HUES6 (cell line): ENCODE measurements at regions not wholly inside any gene's neighbourhood (a gene's known extent, or its start where the extent isn't known, plus 50 kb on each side); places are given as distances from the start of the nearest gene placed in this dataset.

ENCODE experiments used
- H3K27ac ChIP-seq: 2 replicates; pipeline ENCODE4 v1.7.0; 2013; ENCODE audit warnings: low read depth, mild to moderate bottlenecking, low read length, inconsistent platforms
- H3K27me3 ChIP-seq: 2 replicates; pipeline ENCODE4 v1.6.1; 2013; ENCODE audit warnings: low read length; ENCODE audit not compliant: control insufficient read depth, insufficient read depth
- H3K36me3 ChIP-seq: 2 replicates; pipeline ENCODE4 v1.6.1; 2013; ENCODE audit warnings: low read length; ENCODE audit not compliant: control insufficient read depth, insufficient read depth
- H3K4me1 ChIP-seq: 2 replicates; pipeline ENCODE4 v1.6.1; 2013; ENCODE audit warnings: low read length; ENCODE audit not compliant: control insufficient read depth, insufficient read depth
- H3K4me3 ChIP-seq: 2 replicates; pipeline ENCODE4 v1.5.1; 2013; ENCODE audit warnings: low read depth, low read length
- H3K9ac ChIP-seq: one replicate; pipeline ENCODE4 v1.6.1; 2013; ENCODE audit warnings: mild to moderate bottlenecking, low read length
- H3K9me3 ChIP-seq: 2 replicates; pipeline ENCODE4 v1.6.1; 2013; ENCODE audit warnings: low read depth, low read length; ENCODE audit not compliant: control insufficient read depth, insufficient read depth

GRCh38 chr5:124644138-124644537 is 102.3 kb downstream of the ZNF608 start:
- H3K27me3 ChIP-seq, result no peaks in the 10 kb centered on the region
- peaks cover 64% of the 10 kb centered on the region for H3K36me3 ChIP-seq
- no peak overlapping the region for H3K27ac ChIP-seq
- no peak overlapping the region for H3K9ac ChIP-seq
- no peak overlapping the region for H3K4me3 ChIP-seq
- no peaks in the 10 kb centered on the region for H3K9me3 ChIP-seq
- peaks cover 62% of the 10 kb centered on the region for H3K4me1 ChIP-seq

GRCh38 chr5:124643336-124643735 is 103.1 kb downstream of the ZNF608 start:
- no peak overlapping the region for H3K9ac ChIP-seq
- no peak overlapping the region for H3K4me3 ChIP-seq
- no peak overlapping the region for H3K27ac ChIP-seq
- peaks cover 57% of the 10 kb centered on the region for H3K36me3 ChIP-seq
- H3K9me3 ChIP-seq, result no peaks in the 10 kb centered on the region
- H3K27me3 ChIP-seq, result no peaks in the 10 kb centered on the region
- H3K4me1 ChIP-seq, result peaks cover 60% of the 10 kb centered on the region

GRCh38 chr5:124642151-124642550 is 104.3 kb downstream of the ZNF608 start:
- H3K36me3 ChIP-seq, result peaks cover 53% of the 10 kb centered on the region

GRCh38 chr5:124641154-124641792 is 105.2 kb downstream of the ZNF608 start:
- Histone ChIP-seq H3K4me1 (peaks cover 61% of the 10 kb centered on the region), H3K9me3 (no peaks in the 10 kb centered on the region), H3K36me3 (peaks cover 48% of the 10 kb centered on the region), H3K27me3 (no peaks in the 10 kb centered on the region), H3K9ac (no peak overlapping the region), H3K4me3 (no peak overlapping the region), H3K27ac (no peak overlapping the region)

More at GRCh38 chr5:124642151-124642550, 104.3 kb downstream of the ZNF608 start:
- no peak overlapping the region for H3K27ac ChIP-seq
- no peaks in the 10 kb centered on the region for H3K9me3 ChIP-seq
- peaks cover 59% of the 10 kb centered on the region for H3K4me1 ChIP-seq
- H3K9ac ChIP-seq, result no peak overlapping the region
- H3K4me3 ChIP-seq, result no peak overlapping the region
- no peaks in the 10 kb centered on the region for H3K27me3 ChIP-seq

DNA sequence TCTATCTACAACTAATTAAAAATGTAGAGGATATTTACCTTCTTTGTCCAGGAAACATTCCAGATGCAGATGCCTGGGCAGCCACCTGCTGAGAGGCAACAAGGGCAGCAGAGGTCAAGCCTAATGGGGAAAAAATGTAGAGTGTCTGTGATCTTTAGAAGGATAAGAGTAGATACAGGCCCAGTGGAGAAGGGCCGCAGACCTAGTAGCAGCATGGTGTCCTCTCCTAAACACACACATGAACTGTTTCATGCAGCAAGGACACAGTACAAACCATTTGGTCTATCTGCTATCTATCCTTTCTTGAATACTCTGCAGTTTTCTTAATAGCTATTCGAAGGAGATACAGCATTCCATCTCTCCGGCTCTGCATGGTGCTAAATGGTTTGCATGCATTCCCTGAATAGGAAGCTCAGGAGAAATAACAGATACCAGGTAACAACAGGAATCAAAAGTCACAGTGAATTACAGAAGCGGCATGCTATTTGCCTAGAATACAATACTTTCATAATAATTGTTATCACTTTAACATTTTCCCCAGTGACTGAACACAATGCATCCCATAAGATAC is 107.3 kb downstream of the ZNF608 start:
- H3K27me3 ChIP-seq, result no peaks in the 10 kb centered on the region
- peaks cover 60% of the 10 kb centered on the region for H3K36me3 ChIP-seq
- H3K9me3 ChIP-seq, result no peaks in the 10 kb centered on the region
- peaks cover 70% of the 10 kb centered on the region for H3K4me1 ChIP-seq
- H3K4me3 ChIP-seq, result peak overlapping the region; percentile 1; the same call in 1 of the 2 replicates
- H3K9ac ChIP-seq, result no peak overlapping the region
- peak overlapping the region; percentile 3; the same call in 1 of the 2 replicates for H3K27ac ChIP-seq

DNA sequence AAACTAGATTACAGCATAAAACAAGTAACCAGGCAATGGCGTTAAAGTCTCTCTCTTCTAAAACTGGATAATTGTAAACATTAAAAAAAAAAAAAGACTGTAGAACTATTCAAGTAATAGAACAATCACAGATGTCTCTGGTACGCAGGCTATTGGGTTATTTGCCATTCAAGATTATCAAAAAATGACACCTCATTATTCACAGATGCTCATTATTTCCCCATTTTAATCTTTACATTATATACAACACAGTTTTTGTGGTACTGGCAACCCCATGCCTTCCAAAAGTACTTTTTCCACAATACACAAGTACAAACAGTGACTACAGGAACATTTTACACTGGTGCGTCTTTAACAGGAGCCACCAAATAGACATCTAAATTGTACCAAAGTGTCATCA is 109.4 kb downstream of the ZNF608 start:
- Histone ChIP-seq H3K9ac (no peak overlapping the region), H3K27ac (no peak overlapping the region), H3K27me3 (no peaks in the 10 kb centered on the region), H3K36me3 (peaks cover 52% of the 10 kb centered on the region), H3K4me3 (no peak overlapping the region), H3K4me1 (peaks cover 52% of the 10 kb centered on the region), H3K9me3 (no peaks in the 10 kb centered on the region)

DNA sequence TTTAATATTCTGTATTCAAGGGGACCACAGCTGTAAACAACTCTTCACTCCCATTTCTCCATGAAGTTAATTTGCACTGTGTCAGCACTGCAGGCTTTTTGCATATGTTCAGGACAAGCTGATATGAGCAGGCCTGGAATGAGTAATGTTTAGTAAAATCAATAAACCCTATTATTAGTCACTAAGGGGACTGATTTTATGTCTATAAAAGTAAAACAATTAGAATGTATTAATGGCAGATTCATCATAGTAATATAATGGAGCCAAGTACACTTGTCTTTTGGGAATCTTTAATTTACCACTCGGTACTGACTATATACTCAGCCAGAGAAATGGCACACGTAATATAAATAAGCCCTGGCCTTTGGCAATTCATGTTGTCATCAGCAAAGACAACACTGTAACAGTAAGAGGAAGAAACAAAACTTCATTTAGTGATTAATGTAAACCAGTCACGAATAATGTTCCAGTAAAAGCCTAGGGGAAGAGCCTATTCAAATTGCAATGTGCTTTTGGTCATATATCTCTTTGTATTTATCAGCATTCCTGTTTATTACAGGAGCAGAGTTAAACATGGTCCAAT is 111.6 kb downstream of the ZNF608 start:
- H3K27me3 ChIP-seq, result no peaks in the 10 kb centered on the region
- H3K9ac ChIP-seq, result no peak overlapping the region
- peaks cover 39% of the 10 kb centered on the region for H3K36me3 ChIP-seq
- no peak overlapping the region for H3K27ac ChIP-seq
- no peak overlapping the region for H3K4me3 ChIP-seq
- peaks cover 52% of the 10 kb centered on the region for H3K4me1 ChIP-seq
- H3K9me3 ChIP-seq, result no peaks in the 10 kb centered on the region

- Histone ChIP-seq H3K27me3 (no peaks in the 10 kb centered on the region), H3K4me3 (no peak overlapping the region), H3K27ac (no peak overlapping the region), H3K9ac (no peak overlapping the region), H3K4me1 (peaks cover 52% of the 10 kb centered on the region), H3K9me3 (no peaks in the 10 kb centered on the region), H3K36me3 (peaks cover 39% of the 10 kb centered on the region)
Measured at GRCh38 chr5:124634228-124634739, 112.2 kb downstream of the ZNF608 start.

- no peak overlapping the region for H3K9ac ChIP-seq
- no peak overlapping the region for H3K4me3 ChIP-seq
- H3K27ac ChIP-seq, result no peak overlapping the region
- no peaks in the 10 kb centered on the region for H3K9me3 ChIP-seq
- H3K27me3 ChIP-seq, result no peaks in the 10 kb centered on the region
- H3K4me1 ChIP-seq, result peaks cover 56% of the 10 kb centered on the region
- peaks cover 37% of the 10 kb centered on the region for H3K36me3 ChIP-seq
Measured at GRCh38 chr5:124633209-124633608, 113.2 kb downstream of the ZNF608 start.

DNA sequence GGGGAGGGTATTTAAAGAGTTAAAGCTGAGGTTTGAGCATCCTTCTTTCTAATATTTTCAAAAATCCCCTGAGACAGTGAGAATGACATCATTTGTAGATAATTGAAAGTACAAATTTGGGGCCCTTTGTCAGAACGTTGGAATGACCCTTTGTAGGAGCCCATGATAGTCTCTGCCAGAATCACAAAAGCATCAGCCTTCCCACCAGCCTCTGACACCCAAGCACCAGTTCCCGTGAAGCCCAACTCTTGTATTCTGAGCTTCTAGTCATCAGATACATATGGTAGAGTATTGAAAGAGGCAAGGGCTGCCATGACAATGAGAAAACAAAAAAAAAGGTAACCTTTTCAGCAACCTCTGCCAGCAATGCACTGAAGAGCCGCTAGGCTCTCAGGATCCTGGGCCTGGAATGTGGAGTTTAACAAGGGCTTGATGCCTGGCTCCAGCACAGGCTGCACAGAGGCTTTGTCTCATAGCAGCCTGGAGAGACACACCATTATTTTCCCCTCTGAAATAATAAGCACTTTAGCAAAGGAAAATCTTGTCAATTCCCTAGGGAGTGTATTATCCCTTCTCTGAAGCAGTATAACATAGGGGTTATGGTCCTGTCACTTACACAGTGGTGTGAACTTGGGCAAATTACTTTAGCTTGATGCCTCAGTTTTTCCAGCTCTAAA is 114.4 kb downstream of the ZNF608 start:
- H3K9me3 ChIP-seq, result no peaks in the 10 kb centered on the region
- H3K4me1 ChIP-seq, result peaks cover 60% of the 10 kb centered on the region
- no peak overlapping the region for H3K27ac ChIP-seq
- no peaks in the 10 kb centered on the region for H3K27me3 ChIP-seq
- no peak overlapping the region for H3K4me3 ChIP-seq
- H3K9ac ChIP-seq, result no peak overlapping the region
- peaks cover 30% of the 10 kb centered on the region for H3K36me3 ChIP-seq
